GM11168 (cell line): ENCODE measurements at regions not wholly inside any gene's neighbourhood (a gene's known extent, or its start where the extent isn't known, plus 50 kb on each side); places are given as distances from the start of the nearest gene placed in this dataset.
"Not testable (repeated sequence)": the region's sequence is repeated elsewhere in the genome, so short reads cannot be mapped to it uniquely, and the experiment has no call there.

Source experiments
- in situ Hi-C: fragments of 300-500 bp; cut with MboI; formaldehyde crosslinking; loops from one replicate; pipeline ENCODE4 v1.12.0; 2022; ENCODE audit warnings: low sequenced_read_pairs; ENCODE audit not compliant: unreplicated experiment

- in situ Hi-C loops: no loop called here
These were observed 862.3 kb downstream of the TYW1 start for GRCh38 chr7:67858931-67859330.

- in situ Hi-C loops: no loop called here
These were observed 867.3 kb downstream of the TYW1 start for GRCh38 chr7:67863911-67864310.

- in situ Hi-C loops: no loop called here
These were observed 869.4 kb downstream of the TYW1 start for GRCh38 chr7:67866054-67866453.

- in situ Hi-C loops: no loop called here
These were observed 870.2 kb downstream of the TYW1 start for GRCh38 chr7:67866812-67867211.

- in situ Hi-C loops: no loop called here
These were observed 873.8 kb downstream of the TYW1 start for GRCh38 chr7:67870396-67870795.

GRCh38 chr7:67875558-67875957, 878.9 kb downstream of the TYW1 start:
- in situ Hi-C loops: no loop called here

- in situ Hi-C loops: no loop called here
These were observed 882.2 kb downstream of the TYW1 start for GRCh38 chr7:67878808-67879207.

GRCh38 chr7:67882843-67883242, 886.2 kb downstream of the TYW1 start:
- in situ Hi-C loops: no loop called here

GRCh38 chr7:67890316-67890715, 893.7 kb downstream of the TYW1 start:
- in situ Hi-C loops: no loop called here

- in situ Hi-C loops: no loop called here
These were observed 898.1 kb downstream of the TYW1 start for GRCh38 chr7:67894746-67895145.

- in situ Hi-C loops: no loop called here
These were observed 900.1 kb downstream of the TYW1 start for GRCh38 chr7:67896721-67897120.

GRCh38 chr7:67900456-67900855, 903.8 kb downstream of the TYW1 start:
- in situ Hi-C loops: no loop called here

GRCh38 chr7:67901808-67902480, 905.3 kb downstream of the TYW1 start:
- in situ Hi-C loops: no loop called here

- in situ Hi-C loops: no loop called here
These were observed 911.2 kb downstream of the TYW1 start for GRCh38 chr7:67907792-67908191.

GRCh38 chr7:67912437-67912836, 915.8 kb downstream of the TYW1 start:
- in situ Hi-C loops: no loop called here

GRCh38 chr7:67913604-67914003, 917.0 kb downstream of the TYW1 start:
- in situ Hi-C loops: no loop called here

GRCh38 chr7:67916111-67916510, 919.5 kb downstream of the TYW1 start:
- in situ Hi-C loops: not testable (repeated sequence)

GRCh38 chr7:67916571-67917436, 920.2 kb downstream of the TYW1 start:
- in situ Hi-C loops: no loop called here

- in situ Hi-C loops: no loop called here
These were observed 920.8 kb downstream of the TYW1 start for GRCh38 chr7:67917437-67917755.

GRCh38 chr7:67918158-67918557, 921.5 kb downstream of the TYW1 start:
- in situ Hi-C loops: no loop called here

GRCh38 chr7:67923286-67923685, 926.7 kb downstream of the TYW1 start:
- in situ Hi-C loops: no loop called here

- in situ Hi-C loops: no loop called here
These were observed 931.5 kb downstream of the TYW1 start for GRCh38 chr7:67928141-67928540.
